HG03565 (cell line): ENCODE measurements at regions not wholly inside any gene's neighbourhood (a gene's known extent, or its start where the extent isn't known, plus 50 kb on each side); places are given as distances from the start of the nearest gene placed in this dataset.
"Not testable (repeated sequence)": the region's sequence is repeated elsewhere in the genome, so short reads cannot be mapped to it uniquely, and the experiment has no call there.

Experiments
- ATAC-seq: cut with Tn5 transposase; IDR thresholded peaks from one replicate; pipeline ENCODE4 v1.9.1; 2021; ENCODE audit warnings: mild to moderate bottlenecking, moderate library complexity; ENCODE audit not compliant: unreplicated experiment

DNA sequence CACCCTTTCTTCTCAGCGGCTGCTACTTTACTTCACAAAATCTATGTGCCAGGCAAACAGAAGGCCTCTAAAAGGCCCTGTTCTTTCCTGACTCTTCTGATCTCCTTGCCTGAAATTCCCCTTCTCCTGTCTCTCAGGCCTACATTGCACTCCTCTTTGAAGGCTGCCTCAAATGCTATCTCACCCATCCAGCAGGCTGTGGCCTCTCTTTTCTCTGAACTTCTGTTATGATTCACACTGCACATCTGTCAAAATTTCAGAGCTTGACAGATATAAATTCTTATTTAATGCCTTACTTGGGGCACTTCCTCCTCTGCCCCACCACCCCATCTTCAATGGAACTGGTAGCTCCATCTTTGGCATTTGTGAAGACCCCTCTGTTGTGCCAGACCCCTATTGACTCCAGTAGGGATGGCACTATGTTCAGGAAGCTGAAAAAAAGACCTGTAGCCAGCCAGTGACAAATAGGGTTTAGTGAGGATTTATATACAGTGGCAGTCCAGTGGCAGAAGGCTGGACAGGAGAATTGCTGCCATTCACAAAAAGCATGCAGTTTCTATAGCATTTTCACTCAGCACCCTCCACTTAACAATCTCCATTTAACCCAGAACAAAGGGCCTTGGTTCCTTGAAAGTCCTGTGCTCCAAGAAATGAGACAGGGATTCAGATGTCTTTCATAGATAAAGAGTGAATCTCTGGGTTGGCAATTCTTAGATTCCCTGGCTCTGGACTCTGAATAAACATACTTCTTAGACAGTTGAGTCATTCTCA, 415.8 kb upstream of the GRM7 start:
- ATAC-seq = no peak

DNA sequence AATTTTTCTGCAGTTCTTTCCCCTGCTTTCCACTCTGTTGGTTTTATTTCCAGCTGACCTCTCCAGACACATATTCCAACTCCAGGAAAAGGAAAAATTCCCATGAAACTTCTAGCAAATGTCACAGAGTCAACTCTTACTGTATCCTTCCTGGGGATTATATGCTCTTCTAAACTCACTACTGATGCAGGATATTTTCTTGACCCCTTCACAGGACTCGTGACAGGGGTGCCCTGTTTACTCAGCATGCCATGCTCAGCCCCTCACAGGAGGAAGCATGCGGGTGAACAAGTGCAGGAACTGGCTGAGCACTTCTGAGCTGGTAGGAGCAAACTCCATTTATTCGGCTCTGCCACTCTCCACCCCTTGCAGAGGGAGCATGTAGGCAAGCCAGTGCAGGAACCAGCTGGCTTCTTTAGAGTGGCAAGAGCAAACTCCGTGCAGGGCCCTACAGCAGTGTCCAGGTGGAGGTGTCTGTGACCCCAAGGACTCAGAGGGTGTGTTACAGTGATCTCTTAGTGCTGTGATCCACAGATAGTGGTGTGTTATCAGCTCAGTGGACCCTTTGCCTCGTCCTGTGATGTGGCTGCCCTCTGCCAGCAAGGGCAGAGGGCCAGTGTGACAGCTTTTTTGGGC, 413.6 kb upstream of the GRM7 start:
- ATAC-seq = no peak

DNA sequence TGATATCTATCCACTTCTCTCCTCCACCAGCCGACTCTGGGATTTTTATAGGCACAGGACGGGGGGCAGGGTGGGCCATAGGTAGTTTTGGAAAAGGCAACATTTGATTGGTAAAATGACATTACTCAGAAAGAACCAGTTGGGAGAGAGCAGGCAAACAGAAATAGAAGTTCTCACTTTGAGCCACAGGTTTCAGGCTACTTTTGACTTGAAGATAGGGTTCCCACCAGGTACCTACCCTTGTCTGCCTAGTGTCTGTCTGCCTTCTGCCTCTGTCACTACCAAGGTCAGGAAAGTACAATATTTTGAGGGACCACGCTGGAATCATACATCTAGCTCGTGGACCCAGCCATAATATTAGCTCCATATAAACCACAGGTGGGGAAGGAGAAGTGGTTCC, 412.9 kb upstream of the GRM7 start:
- ATAC-seq = peak; percentile 40

DNA sequence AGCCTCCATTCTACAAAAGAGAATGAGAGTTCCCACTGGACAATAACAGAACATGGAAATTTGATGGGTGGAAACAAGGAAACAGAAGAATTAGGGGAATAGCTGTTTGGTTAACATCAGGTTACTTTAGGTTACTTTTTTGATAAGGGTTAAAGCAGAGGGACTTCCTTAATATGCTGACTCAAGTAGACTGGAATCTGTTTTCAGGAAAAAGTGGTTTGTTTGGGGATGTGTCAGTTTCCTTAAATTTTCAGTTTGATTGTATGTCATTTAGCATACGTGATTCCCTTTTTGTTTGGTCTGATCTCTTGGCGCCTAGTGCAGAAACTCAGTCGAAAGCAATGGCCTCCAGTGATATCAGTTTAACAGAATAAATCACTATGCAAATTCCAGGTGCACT, 411.8 kb upstream of the GRM7 start:
- ATAC-seq = no peak

DNA sequence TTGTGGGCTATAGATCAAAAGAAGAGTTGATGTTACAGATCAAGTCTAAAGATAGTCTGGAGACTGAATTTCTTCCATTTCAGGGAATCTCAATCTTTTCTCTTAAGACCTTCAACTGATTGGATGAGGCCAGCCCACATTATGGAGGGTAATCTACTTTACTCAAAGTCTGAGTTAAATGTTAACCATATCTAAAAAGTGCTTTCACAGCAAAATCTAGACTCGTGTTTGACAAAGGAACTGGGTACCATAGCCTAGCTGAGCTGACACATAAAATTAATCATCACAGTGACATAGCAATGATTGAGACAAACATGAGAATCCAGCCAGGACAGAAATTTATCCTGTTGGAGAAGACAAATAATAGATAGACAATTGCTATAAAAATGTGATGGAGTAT, 407.9 kb upstream of the GRM7 start:
- ATAC-seq = no peak

DNA sequence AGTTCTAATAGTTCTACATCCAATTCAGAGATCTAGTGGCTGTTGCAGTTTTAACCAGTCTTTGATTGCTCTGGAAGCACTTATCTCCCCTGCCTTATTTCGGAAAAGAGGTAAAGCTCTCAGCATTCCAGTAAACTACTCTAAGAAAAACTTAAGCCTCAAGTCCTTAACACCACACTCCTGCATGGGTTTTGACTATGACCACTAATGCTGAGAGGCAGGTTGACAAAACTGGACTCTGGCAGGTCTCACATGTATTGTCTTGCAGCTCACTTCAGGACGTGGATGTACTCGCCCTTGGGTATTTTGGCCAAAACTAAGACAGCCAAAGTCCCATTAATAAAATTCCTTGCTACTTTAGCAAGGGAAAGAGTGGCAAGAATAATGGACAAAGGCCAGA, 405.9 kb upstream of the GRM7 start:
- no peak for ATAC-seq

DNA sequence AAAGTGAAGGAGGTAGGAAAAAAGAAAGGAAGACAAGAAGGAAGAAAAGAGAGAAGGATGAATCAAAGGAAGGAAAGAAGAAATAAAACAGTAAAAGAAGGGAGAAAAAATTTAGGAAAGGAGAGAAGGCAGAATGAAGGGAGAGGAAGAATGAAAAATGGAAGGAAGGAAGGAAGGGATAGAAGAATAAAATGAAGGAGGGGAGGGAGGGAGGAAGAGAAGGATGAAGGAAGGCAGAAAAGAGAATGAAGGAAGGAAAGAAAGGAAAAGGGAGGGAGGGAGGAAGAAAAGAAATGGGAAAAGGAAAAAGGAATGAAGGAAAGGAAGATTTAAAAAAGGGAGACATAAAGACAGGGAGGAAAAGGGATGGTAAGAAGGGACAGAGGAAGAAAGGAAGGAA, 393.7 kb upstream of the GRM7 start:
- no peak for ATAC-seq

DNA sequence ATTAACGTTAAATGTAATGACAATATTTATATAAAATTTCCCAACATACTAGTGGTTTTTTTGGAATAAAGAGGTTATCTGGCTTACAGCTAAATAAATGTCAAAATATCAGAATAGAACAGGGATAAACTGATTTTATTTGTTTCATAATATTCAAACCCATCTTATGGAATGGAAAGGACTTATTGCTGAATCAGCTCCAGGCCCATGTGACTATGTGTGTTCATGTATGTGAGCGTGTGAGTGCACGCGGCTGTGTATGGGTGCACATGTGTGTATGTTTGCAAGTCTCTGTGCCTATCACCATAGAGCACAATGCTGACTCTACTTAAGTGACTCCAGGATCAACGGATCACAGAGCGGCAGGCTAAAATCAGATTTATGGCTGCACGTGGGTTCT, 392.3 kb upstream of the GRM7 start:
- ATAC-seq = no peak

DNA sequence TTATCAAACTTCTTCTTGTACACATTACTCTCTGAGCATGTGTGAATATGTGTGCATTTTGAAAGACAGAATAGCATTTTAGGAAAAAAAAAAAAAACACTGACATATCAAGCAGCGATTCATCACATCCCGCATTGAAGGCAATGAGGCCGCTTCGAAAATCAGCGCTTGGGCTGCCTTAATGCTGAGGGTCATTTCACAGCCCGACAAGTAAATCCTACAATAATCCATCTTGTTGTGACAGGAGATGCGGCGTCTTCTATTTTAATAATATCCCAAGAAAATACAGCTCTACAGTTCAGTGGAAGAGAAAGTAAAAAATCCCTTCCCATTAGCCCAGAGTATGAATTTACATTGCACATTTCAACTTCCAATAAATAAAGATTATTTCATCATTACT, 389.2 kb upstream of the GRM7 start:
- no peak for ATAC-seq

DNA sequence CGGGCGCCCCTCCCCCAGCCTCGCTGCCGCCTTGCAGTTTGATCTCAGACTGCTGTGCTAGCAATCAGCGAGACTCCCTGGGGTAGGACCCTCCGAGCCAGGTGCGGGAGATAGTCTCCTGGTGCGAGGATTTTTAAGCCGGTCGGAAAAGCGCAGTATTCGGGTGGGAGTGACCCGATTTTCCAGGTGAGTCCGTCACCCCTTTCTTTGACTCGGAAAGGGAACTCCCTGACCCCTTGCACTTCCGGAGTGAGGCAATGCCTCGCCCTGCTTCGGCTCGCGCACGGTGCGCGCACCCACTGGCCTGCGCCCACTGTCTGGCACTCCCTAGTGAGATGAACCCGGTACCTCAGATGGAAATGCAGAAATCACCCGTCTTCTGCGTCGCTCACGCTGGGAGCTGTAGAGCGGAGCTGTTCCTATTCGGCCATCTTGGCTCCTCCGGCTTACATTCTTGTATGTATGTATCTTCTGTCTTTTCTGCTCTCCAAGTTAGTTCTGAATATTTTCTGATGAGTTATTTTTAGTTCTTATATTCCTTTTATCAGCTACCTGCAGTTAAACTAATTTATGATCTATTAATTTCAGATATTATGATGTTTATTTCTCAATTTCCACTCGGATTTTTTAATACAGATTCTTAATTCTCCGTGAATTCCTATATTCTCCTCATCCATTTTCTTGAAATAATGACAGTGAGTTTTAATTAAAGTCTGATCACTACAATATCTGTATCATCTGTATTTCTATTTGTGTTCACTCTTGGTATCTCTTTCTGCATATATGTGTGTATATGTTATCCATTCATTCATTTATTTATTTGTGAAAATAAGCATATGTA, 370.2 kb upstream of the GRM7 start:
- ATAC-seq = not testable (repeated sequence)

DNA sequence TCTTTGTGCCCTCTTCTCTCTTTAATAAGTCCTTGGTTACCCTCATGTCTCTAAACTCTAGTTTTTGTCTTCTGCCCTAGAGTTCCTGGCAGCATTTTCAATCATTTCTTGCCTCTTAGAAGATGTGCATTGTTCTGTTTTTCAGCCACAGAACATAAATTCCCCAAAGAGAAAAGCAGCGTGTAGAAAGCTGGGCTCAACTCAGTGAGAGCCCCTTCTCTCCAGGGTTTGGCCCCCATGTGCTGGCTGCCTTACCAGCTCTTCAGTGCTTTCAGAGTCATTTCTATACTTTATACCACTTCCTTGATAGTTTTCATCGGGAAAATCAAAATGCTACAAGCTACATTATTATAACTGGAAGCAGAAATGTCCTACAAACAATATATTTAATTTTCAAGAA, 369.1 kb upstream of the GRM7 start:
- ATAC-seq = no peak

DNA sequence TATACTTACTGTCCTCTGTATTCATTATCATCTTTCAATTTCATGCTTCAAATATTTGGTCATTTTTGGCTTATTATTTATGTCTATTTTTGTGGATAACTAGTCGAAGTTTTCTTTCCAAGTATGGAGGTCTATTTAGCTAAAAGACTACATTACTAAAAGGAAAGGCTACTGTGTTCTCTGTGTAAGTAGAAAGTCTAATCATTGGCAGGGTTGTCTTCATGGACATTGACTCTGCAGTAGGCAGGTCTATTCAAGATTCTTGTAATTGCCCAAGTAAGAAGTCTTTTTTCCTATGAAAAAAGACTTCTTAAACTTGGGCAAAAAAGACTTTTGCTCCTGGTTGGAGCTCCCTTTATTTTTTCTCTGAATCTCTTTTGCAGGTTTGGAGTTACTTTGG, 368.6 kb upstream of the GRM7 start:
- no peak for ATAC-seq

DNA sequence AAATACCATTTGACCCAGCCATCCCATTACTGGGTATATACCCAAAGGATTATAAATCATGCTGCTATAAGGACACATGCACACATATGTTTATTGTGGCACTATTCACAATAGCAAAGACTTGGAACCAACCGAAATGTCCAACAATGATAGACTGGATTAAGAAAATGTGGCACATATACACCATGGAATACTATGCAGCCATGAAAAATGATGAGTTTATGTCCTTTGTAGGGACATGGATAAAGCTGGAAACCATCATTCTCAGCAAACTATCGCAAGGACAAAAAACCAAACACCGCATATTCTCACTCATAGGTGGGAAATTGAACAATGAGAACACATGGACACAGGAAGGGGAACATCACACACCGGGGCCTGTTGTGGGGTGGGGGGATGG, 362.0 kb upstream of the GRM7 start:
- not testable (repeated sequence) for ATAC-seq

DNA sequence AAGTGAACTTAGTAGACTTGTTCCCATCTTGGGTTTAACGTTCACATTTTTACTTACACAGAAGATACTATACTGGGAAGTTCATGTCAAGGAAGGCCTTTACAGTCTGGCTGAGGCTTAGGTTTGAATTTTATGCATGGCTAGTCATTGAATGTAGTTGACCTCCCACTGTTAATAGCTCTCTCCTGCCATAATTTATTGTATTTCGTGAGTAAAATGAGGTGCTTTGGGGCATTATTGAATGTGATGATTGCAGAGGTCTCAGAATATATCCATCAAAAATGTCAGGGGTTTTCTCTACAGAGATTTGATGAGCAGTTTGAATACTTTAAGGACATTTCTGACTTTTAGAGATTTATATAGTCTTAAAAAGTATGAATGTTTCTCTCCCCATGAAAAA, 356.6 kb upstream of the GRM7 start:
- no peak for ATAC-seq

DNA sequence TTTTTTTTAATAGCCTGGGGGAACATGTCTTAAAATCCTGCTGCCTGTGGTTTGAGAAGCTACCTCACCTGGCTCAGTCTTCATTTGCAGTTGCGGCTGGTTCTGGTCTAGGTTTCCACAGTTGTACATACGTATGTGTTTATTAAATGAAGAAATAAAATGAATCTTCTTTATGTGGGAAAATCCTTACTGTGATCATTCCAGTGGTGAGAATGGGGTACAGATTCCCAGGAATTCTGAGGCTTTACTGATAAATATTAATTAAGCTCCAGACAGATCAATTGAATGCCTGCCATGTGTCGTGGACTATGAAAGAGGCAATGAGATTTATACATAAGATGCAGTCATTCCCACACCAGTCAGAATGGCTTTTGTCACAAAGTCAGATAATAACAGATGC, 356.1 kb upstream of the GRM7 start:
- ATAC-seq = no peak

DNA sequence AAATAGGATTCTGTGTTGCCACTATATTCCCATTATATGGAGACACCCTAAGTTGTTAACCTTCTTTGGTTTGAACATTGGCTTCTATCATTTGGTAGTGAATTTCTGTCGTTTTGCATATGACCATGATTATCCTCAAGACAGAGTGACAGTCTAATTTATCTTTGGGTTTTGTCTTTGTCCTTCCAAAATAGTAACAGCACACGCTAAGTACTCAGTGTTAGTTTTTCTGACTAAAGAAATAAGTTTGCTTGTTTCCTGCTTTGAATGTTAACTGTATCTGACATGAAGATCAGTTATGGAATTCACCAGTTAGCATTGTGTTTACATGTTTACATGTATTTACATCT, 352.5 kb upstream of the GRM7 start:
- ATAC-seq = no peak

DNA sequence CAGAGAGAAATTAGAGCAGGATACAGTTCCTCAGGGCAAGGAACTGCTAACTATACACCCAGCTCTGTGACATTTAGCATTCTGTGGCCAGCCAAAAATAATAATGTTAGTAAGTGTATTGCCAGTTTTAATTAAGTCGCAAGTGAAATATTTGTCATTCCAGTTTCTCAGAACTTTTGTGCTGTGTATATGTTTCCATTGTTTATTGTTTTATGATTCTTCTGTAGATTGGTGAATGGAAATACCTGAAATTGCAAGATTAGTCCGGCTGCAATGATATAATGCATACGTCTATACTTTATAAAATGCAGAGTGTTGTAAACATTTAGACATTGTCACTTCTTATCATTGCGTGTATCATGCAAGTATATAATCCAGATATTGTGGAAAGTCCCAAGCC, 351.3 kb upstream of the GRM7 start:
- ATAC-seq = no peak

DNA sequence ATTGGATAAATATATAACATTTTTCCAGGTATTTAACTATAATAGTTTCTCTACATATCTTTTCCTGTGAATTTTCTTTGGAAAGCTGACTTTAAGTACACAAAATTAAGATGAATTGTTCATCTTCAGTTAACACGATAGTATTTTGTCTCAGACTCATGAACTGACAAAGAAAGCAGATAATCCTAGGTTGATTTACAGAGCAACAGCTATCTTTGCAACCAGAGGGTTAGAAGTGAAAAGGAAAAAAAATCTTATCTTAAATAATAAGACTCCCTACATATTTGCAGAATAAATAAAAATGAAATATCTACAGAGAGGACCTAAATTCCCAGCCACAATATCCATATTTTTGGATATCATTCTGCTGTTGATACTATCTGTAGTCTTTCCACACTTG, 350.2 kb upstream of the GRM7 start:
- no peak for ATAC-seq

DNA sequence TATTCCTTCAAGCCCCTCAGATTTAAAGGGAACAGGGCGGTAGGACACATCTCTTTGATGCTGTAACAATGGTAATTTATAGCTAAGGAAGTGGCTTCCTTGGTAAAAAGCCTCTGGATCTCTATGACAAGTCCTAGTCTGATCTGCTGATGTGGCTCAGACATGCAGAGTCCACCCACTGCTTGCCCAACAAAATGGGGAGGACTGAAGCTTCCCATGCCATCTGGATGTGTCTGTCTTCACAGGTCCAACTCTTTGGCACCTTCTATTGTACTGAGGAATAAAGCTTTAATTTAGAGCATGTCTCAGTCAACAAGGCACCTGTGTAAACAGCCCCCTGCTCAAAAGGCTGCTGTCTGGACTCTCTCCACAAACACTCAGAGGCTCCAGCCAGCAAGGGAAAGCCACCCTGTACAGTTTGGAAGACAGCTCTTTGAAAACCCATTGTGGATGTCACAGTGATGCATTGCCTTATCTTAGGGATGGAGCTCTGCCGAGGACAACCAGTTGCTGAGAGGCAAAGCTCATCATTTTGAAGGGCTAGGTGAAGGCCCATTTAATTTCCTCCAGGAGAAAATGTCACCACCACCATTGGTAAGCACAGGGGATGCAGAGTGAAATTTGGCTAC, 348.6 kb upstream of the GRM7 start:
- ATAC-seq = no peak

DNA sequence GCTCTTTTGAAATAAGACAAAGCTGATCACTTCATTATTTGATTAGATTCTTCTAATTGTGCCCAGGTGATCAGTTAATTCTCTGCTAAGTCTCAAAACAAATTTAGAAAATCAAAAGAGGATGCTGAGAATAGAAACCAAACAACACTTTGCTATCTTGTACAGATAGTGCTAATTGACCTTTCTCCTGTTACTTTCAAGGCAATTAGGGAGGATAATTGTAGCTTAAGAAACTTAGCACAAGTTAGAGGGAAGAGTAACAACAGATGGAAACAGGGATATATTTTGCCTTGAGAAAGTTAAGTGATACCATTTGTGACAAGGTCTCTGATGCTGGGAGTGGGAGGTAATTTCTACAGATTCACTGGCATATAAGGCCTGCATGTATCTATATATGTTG, 344.8 kb upstream of the GRM7 start:
- ATAC-seq = no peak

DNA sequence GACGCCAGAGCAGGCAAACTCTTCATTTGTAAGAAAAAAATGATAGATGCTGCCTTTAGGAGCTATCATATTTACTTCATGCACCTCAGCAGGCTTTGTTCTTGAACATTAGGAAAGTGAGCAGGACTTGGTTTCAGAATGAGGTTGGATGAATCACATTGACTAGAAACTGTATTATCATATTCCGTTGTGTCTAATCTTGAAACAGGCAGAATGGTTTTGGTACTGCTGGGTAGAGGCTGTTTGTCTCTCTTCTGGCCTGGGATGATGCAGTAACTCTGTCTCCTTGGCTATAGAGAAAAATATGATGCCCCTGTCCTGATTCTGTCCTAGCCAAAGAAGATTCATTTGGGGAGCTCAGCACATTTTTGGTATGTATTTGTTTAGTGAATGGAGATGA, 344.2 kb upstream of the GRM7 start:
- ATAC-seq = no peak
